ENCODE measurements at regions not wholly inside any gene's neighbourhood (a gene's known extent, or its start where the extent isn't known, plus 50 kb on each side); places are given as distances from the start of the nearest gene placed in this dataset.

- no peak overlapping the region for H3K9ac ChIP-seq (ENCODE audit: control insufficient read depth, insufficient read depth, low read length)
- ChIA-PET RAD21 (ENCODE audit: unreplicated experiment) (no interaction called here), POLR2A (no interaction called here), CTCF (interaction anchor here (0.9 kb wide), 1 partner anchor 311 kb away, joined by 3 read pairs; no protein-coding TSS in a partner anchor), SMC1A (ENCODE audit: uncharacterized antibody, unreplicated experiment) (interaction anchor here (1.3 to 5.6 kb wide), 2 partner anchors 441 to 571 kb away, joined by 3 to 47 read pairs; no protein-coding TSS in a partner anchor)
- H2AFZ ChIP-seq (ENCODE audit: control insufficient read depth, low read depth, low read length), result no peak overlapping the region
- BruUV-seq (replicated peaks), result no TSS peak
- H3K27me3 ChIP-seq (replicated peaks in 1 of 2; ENCODE audit: control insufficient read depth in 2 of 2, insufficient read depth in 2 of 2, low read length in 1 of 2), result no peaks in the 10 kb centered on the region; a peak in 1 of 4 replicates
- DNase-seq (ENCODE audit: low read depth, low spot score) (no peak), ATAC-seq (no peak), FAIRE-seq (no peak)
- no peak overlapping the region for H3K4me2 ChIP-seq (ENCODE audit: control insufficient read depth, insufficient read depth)
- in situ Hi-C loops (cut with MboI), result loop anchor here (5.0 to 25.0 kb wide), 3 partner anchors 440 to 1050 kb away; no protein-coding TSS in a partner anchor
- H3K9me3 ChIP-seq (replicated peaks; ENCODE audit: control insufficient read depth, insufficient read depth, low read length), result no peaks in the 10 kb centered on the region
- intact Hi-C loops (cut with micrococcal nuclease; ENCODE audit: unreplicated experiment), result no loop called here
- H3K36me3 ChIP-seq (ENCODE audit: control insufficient read depth in 2 of 2, insufficient read depth in 2 of 2, low read length in 1 of 2), result no peaks in the 10 kb centered on the region
- H3K4me3 ChIP-seq, result no peak overlapping the region
- no peaks in the 10 kb centered on the region for H3K79me2 ChIP-seq (ENCODE audit: control insufficient read depth, insufficient read depth, low read length)
- no peaks in the 10 kb centered on the region for H3K4me1 ChIP-seq (ENCODE audit: control insufficient read depth, insufficient read depth, low read length)
- whole genome bisulfite sequencing (ENCODE audit: insufficient coverage, insufficient replicate concordance, low lambda C conversion rate, missing lambda C conversion rate), result 17% methylated on average over 3 of the region's 3 CpGs
- no peaks in the 10 kb centered on the region for H4K20me1 ChIP-seq (ENCODE audit: control insufficient read depth, insufficient read depth)
- TF ChIP-seq CEBPB (IDR thresholded peaks at IDR 0.05; ENCODE audit: borderline replicate concordance in 1 of 2, low read depth in 2 of 2, low read length in 2 of 2) (no peak), RELA (IDR thresholded peaks at IDR 0.05; ENCODE audit: borderline replicate concordance, partially characterized antibody) (no peak), CREM (IDR thresholded peaks at IDR 0.05; ENCODE audit: low read depth) (no peak), PBX3 (IDR thresholded peaks at IDR 0.05; ENCODE audit: insufficient replicate concordance, low read depth, low read length) (no peak), YBX1 (IDR thresholded peaks at IDR 0.05) (no peak), TARDBP (IDR thresholded peaks at IDR 0.05; ENCODE audit: borderline replicate concordance) (no peak)
- TF ChIP-seq, protein P1, sequence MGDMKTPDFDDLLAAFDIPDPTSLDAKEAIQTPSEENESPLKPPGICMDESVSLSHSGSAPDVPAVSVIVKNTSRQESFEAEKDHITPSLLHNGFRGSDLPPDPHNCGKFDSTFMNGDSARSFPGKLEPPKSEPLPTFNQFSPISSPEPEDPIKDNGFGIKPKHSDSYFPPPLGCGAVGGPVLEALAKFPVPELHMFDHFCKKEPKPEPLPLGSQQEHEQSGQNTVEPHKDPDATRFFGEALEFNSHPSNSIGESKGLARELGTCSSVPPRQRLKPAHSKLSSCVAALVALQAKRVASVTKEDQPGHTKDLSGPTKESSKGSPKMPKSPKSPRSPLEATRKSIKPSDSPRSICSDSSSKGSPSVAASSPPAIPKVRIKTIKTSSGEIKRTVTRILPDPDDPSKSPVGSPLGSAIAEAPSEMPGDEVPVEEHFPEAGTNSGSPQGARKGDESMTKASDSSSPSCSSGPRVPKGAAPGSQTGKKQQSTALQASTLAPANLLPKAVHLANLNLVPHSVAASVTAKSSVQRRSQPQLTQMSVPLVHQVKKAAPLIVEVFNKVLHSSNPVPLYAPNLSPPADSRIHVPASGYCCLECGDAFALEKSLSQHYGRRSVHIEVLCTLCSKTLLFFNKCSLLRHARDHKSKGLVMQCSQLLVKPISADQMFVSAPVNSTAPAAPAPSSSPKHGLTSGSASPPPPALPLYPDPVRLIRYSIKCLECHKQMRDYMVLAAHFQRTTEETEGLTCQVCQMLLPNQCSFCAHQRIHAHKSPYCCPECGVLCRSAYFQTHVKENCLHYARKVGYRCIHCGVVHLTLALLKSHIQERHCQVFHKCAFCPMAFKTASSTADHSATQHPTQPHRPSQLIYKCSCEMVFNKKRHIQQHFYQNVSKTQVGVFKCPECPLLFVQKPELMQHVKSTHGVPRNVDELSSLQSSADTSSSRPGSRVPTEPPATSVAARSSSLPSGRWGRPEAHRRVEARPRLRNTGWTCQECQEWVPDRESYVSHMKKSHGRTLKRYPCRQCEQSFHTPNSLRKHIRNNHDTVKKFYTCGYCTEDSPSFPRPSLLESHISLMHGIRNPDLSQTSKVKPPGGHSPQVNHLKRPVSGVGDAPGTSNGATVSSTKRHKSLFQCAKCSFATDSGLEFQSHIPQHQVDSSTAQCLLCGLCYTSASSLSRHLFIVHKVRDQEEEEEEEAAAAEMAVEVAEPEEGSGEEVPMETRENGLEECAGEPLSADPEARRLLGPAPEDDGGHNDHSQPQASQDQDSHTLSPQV (IDR thresholded peaks at IDR 0.05), result no peak
- TF ChIP-seq, protein P2, sequence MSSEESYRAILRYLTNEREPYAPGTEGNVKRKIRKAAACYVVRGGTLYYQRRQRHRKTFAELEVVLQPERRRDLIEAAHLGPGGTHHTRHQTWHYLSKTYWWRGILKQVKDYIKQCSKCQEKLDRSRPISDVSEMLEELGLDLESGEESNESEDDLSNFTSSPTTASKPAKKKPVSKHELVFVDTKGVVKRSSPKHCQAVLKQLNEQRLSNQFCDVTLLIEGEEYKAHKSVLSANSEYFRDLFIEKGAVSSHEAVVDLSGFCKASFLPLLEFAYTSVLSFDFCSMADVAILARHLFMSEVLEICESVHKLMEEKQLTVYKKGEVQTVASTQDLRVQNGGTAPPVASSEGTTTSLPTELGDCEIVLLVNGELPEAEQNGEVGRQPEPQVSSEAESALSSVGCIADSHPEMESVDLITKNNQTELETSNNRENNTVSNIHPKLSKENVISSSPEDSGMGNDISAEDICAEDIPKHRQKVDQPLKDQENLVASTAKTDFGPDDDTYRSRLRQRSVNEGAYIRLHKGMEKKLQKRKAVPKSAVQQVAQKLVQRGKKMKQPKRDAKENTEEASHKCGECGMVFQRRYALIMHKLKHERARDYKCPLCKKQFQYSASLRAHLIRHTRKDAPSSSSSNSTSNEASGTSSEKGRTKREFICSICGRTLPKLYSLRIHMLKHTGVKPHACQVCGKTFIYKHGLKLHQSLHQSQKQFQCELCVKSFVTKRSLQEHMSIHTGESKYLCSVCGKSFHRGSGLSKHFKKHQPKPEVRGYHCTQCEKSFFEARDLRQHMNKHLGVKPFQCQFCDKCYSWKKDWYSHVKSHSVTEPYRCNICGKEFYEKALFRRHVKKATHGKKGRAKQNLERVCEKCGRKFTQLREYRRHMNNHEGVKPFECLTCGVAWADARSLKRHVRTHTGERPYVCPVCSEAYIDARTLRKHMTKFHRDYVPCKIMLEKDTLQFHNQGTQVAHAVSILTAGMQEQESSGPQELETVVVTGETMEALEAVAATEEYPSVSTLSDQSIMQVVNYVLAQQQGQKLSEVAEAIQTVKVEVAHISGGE (CRISPR knock-in tag; IDR thresholded peaks at IDR 0.05), result no peak
- no peak overlapping the region for H3K27ac ChIP-seq (ENCODE audit: control insufficient read depth, insufficient read depth)
These were observed 140.8 kb upstream of the ZNF644 start for GRCh38 chr1:91162613-91163012.
